ENCODE measurements at regions not wholly inside any gene's neighbourhood (a gene's known extent, or its start where the extent isn't known, plus 50 kb on each side); places are given as distances from the start of the nearest gene placed in this dataset.

DNA sequence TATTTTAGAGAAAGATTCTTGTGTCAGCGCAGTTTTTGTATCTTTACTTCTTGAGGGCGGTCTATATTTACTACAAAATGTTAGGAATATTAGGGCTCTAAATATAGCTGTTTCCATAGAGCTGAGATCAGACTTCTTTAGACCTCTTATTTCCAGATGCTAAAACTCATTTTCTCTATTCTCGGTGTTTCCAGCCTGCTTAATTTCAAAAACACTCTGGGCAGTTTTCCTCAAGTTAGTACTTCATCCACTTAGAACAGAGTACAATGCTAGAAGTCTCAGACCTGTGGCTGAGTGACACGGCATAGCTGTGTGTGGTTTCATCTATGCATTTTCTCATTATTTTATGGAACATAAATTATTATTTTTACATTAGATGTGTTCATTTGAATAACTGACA, 346.6 kb downstream of the PABPC4L start:
- Histone ChIP-seq H3K9me3 (replicated peaks in 1 of 2; ENCODE audit: control insufficient read depth in 1 of 2, insufficient read depth in 1 of 2, low read length in 2 of 2) (no peaks in the 10 kb centered on the region), H3K4me3 (replicated peaks in 1 of 3; ENCODE audit: low read depth in 2 of 3, low read length in 3 of 3) (no peak overlapping the region), H3K79me2 (ENCODE audit: insufficient read depth, low read length) (no peaks in the 10 kb centered on the region), H3K27ac (ENCODE audit: low read depth in 1 of 2, low read length in 2 of 2) (no peak overlapping the region), H3K27me3 (ENCODE audit: control insufficient read depth in 2 of 2, insufficient read depth in 2 of 2, low read length in 2 of 2) (no peaks in the 10 kb centered on the region), H3K9ac (ENCODE audit: insufficient read depth, low read length, poor library complexity, severe bottlenecking) (no peak overlapping the region), H3K36me3 (replicated peaks in 1 of 2; ENCODE audit: control insufficient read depth in 1 of 2, insufficient read depth in 2 of 2, low read length in 2 of 2) (no peaks in the 10 kb centered on the region), H3K4me2 (replicated peaks; ENCODE audit: extremely low read depth, low read length, poor library complexity, severe bottlenecking) (no peak overlapping the region), H3K4me1 (ENCODE audit: control insufficient read depth in 1 of 2, insufficient read depth in 2 of 2, low read length in 2 of 2) (no peaks in the 10 kb centered on the region), H2AFZ (ENCODE audit: insufficient read depth, low read depth, low read length, poor library complexity, severe bottlenecking) (no peak overlapping the region), H4K20me1 (ENCODE audit: insufficient read depth, low read length) (no peaks in the 10 kb centered on the region)
- Mint-ChIP-seq H3K9me3 (no peaks in the 10 kb centered on the region), H3K4me3 (no peak overlapping the region), H3K36me3 (no peaks in the 10 kb centered on the region), H3K4me1 (no peaks in the 10 kb centered on the region), H3K27me3 (ENCODE audit: low read depth in 3 of 3) (peaks cover 0 to 2% (median 0%) of the 10 kb centered on the region in 3 donors), H3K27ac (no peak overlapping the region)
- intact Hi-C loops (cut with micrococcal nuclease): no loop called here
- no peak for DNase-seq
- WGBS (ENCODE audit: insufficient coverage): 100% methylated on average over 1 of the region's 4 CpGs
- TF ChIP-seq, protein P1, sequence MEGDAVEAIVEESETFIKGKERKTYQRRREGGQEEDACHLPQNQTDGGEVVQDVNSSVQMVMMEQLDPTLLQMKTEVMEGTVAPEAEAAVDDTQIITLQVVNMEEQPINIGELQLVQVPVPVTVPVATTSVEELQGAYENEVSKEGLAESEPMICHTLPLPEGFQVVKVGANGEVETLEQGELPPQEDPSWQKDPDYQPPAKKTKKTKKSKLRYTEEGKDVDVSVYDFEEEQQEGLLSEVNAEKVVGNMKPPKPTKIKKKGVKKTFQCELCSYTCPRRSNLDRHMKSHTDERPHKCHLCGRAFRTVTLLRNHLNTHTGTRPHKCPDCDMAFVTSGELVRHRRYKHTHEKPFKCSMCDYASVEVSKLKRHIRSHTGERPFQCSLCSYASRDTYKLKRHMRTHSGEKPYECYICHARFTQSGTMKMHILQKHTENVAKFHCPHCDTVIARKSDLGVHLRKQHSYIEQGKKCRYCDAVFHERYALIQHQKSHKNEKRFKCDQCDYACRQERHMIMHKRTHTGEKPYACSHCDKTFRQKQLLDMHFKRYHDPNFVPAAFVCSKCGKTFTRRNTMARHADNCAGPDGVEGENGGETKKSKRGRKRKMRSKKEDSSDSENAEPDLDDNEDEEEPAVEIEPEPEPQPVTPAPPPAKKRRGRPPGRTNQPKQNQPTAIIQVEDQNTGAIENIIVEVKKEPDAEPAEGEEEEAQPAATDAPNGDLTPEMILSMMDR (IDR thresholded peaks at IDR 0.05): no peak

DNA sequence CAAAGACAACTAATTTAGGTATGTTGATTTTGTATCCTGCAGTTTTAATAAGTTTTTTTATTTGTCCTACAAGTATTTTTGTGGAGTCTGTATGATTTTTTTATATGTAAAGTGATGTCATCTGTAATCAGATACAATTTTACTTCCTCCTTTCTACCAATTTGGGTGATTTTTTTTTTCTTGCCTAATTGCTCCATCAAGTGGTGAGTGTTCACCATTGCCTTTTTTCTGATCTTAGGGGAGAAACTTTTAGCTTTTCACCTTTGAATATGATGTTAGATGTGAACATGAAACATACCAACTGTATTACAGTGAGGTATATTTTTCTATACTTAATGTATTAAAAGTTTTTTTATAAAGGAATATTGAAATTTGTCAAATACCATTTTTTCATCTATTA, 362.3 kb downstream of the PABPC4L start:
- H3K9me3 Mint-ChIP-seq: peaks cover 0 to 6% (median 3%) of the 10 kb centered on the region in 7 donors
- no peak overlapping the region for H3K4me3 Mint-ChIP-seq
- TF ChIP-seq, protein P1 (IDR thresholded peaks at IDR 0.05): no peak
- no peaks in the 10 kb centered on the region for H3K79me2 ChIP-seq (ENCODE audit: insufficient read depth, low read length)
- H3K4me2 ChIP-seq (replicated peaks; ENCODE audit: extremely low read depth, low read length, poor library complexity, severe bottlenecking): no peak overlapping the region
- H3K9me3 ChIP-seq (replicated peaks in 1 of 2; ENCODE audit: control insufficient read depth in 1 of 2, insufficient read depth in 1 of 2, low read length in 2 of 2): peaks cover 0 to 8% of the 10 kb centered on the region in 2 donors
- H4K20me1 ChIP-seq (ENCODE audit: insufficient read depth, low read length): no peaks in the 10 kb centered on the region
- H3K27ac ChIP-seq (ENCODE audit: low read depth in 1 of 2, low read length in 2 of 2): no peak overlapping the region
- no peaks in the 10 kb centered on the region for H3K36me3 Mint-ChIP-seq
- H3K27me3 ChIP-seq (ENCODE audit: control insufficient read depth in 2 of 2, insufficient read depth in 2 of 2, low read length in 2 of 2): no peaks in the 10 kb centered on the region
- H2AFZ ChIP-seq (ENCODE audit: insufficient read depth, low read depth, low read length, poor library complexity, severe bottlenecking): no peak overlapping the region
- H3K4me3 ChIP-seq (replicated peaks in 1 of 3; ENCODE audit: low read depth in 2 of 3, low read length in 3 of 3): no peak overlapping the region
- no peak overlapping the region for H3K27ac Mint-ChIP-seq
- no peak overlapping the region for H3K9ac ChIP-seq (ENCODE audit: insufficient read depth, low read length, poor library complexity, severe bottlenecking)
- no peaks in the 10 kb centered on the region for H3K36me3 ChIP-seq (replicated peaks in 1 of 2; ENCODE audit: control insufficient read depth in 1 of 2, insufficient read depth in 2 of 2, low read length in 2 of 2)
- H3K27me3 Mint-ChIP-seq (ENCODE audit: low read depth in 3 of 3): no peaks in the 10 kb centered on the region
- H3K4me1 Mint-ChIP-seq: no peaks in the 10 kb centered on the region
- no peaks in the 10 kb centered on the region for H3K4me1 ChIP-seq (ENCODE audit: control insufficient read depth in 1 of 2, insufficient read depth in 2 of 2, low read length in 2 of 2)
- no peak for DNase-seq
- intact Hi-C loops (cut with micrococcal nuclease): no loop called here
